GM18873 (cell line): ENCODE measurements at regions not wholly inside any gene's neighbourhood (a gene's known extent, or its start where the extent isn't known, plus 50 kb on each side); places are given as distances from the start of the nearest gene placed in this dataset.

Source experiments
- ATAC-seq: cut with Tn5 transposase; IDR thresholded peaks from one replicate; pipeline ENCODE4 v1.9.1; 2021; ENCODE audit warnings: mild to moderate bottlenecking, moderate library complexity, moderate number of reproducible peaks; ENCODE audit not compliant: unreplicated experiment, low FRiP score

DNA sequence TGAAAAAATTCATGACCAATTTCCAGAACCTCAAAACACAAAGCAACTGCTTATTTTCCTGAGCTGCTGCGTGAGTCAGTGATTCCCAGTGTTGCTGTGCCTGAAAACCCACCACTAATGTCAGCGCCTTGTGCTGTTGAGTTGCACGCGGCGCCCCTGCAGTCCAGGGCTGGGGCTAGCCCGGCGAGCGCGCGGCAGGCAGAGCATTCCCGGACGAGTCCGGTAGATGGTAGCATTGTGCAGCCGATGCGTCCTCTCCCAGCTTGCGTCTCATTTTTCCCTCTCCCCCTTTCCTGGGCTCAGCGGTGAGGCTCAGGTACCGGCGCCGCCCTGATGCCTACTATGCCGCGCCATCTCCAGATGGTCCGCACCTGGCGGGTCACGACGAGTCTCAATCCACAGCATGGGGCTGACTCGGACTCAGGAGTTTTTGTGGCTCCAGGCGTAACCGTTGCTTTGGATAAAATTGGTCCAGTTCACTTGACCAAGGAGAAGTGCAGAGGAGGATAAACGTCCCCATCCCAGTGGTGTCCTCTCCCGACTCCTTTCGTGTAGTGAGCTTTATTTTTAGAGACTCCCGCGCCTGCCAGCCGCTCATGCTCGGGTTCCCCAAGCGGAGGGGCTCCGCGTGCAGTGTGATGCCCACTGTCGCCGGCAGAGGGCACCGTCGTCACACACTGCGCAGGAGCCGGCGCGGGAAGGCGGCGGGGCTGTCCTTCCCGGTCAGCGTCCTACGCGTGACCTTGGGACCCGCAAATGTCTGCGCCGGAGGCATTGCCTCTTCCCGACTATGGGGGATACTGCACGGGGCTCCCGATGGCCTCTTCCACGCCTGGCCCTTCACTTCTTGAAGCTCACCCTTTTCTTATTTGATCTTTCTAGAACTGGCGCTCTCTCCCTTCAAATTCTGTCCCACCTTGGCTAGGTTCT, 53.6 kb upstream of the IGFBP7 start:
- peak; percentile 95 for ATAC-seq

DNA sequence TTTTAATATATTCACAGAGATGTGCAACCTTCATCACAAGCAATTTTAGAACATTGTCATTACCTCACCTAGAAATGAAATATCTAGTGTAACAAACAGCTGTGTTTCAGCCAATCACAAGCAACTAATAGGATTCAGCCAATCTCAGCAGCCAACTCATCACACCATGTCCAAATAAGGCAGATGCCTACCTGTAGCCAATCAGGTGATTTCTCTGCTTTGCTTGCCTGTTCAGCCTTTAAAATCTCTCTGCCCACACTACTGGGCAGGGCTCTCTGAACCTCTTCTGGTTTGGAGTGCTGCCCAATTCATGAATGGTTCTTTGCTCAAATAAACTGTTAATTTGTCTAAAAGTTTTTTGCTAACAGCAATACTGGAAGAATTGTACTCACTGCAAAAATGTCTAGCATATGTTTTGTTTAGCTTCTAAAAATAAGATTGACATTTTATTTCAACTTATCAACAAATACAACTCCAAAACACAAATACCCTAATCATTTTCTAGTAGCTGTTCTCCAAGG, 52.4 kb upstream of the IGFBP7 start:
- no peak for ATAC-seq
